ENCODE measurements at regions not wholly inside any gene's neighbourhood (a gene's known extent, or its start where the extent isn't known, plus 50 kb on each side); places are given as distances from the start of the nearest gene placed in this dataset.
"Not testable (repeated sequence)": the region's sequence is repeated elsewhere in the genome, so short reads cannot be mapped to it uniquely, and the experiment has no call there.

DNA sequence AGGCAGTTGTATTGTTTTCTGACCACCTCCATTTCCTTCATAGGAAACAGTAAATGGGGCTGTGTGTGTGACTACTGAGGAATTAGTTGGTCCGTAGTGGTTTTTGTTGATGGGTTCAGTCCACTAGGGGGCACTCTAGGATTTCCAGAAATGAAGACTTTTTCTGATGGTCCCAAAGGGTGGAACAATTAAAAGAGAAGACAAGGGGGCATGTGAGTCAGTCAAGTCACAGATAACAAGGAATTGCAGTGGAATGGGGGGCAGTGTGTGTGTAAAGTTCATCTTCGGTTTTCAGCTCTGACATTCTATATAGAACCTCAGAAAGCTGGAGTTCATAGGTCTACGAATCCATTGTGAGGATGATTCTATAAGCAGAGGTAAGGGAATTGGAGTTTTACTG is 186.6 kb upstream of the OR4E1 start:
- no peak for ATAC-seq
- TF ChIP-seq ARNTL (CRISPR knock-in tag; IDR thresholded peaks at IDR 0.05; ENCODE audit: borderline replicate concordance, low read depth) (no peak), PPARA (CRISPR knock-in tag; IDR thresholded peaks at IDR 0.05; ENCODE audit: borderline replicate concordance) (no peak)
- TF ChIP-seq, protein P1, sequence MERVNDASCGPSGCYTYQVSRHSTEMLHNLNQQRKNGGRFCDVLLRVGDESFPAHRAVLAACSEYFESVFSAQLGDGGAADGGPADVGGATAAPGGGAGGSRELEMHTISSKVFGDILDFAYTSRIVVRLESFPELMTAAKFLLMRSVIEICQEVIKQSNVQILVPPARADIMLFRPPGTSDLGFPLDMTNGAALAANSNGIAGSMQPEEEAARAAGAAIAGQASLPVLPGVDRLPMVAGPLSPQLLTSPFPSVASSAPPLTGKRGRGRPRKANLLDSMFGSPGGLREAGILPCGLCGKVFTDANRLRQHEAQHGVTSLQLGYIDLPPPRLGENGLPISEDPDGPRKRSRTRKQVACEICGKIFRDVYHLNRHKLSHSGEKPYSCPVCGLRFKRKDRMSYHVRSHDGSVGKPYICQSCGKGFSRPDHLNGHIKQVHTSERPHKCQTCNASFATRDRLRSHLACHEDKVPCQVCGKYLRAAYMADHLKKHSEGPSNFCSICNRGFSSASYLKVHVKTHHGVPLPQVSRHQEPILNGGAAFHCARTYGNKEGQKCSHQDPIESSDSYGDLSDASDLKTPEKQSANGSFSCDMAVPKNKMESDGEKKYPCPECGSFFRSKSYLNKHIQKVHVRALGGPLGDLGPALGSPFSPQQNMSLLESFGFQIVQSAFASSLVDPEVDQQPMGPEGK (CRISPR knock-in tag; IDR thresholded peaks at IDR 0.05; ENCODE audit: borderline replicate concordance) = no peak

DNA sequence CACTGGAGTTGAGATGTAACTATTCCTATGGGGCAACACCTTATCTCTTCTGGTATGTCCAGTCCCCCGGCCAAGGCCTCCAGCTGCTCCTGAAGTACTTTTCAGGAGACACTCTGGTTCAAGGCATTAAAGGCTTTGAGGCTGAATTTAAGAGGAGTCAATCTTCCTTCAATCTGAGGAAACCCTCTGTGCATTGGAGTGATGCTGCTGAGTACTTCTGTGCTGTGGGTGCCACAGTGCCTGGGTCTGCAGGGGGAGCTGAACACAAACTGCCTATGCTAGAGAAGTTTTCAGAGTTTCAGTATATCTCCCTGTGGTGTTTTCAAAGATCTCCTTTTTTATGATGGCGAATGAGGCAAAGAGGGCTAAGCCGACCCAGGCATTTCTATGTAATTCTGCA is 179.2 kb upstream of the OR4E1 start:
- TF ChIP-seq, protein P2, sequence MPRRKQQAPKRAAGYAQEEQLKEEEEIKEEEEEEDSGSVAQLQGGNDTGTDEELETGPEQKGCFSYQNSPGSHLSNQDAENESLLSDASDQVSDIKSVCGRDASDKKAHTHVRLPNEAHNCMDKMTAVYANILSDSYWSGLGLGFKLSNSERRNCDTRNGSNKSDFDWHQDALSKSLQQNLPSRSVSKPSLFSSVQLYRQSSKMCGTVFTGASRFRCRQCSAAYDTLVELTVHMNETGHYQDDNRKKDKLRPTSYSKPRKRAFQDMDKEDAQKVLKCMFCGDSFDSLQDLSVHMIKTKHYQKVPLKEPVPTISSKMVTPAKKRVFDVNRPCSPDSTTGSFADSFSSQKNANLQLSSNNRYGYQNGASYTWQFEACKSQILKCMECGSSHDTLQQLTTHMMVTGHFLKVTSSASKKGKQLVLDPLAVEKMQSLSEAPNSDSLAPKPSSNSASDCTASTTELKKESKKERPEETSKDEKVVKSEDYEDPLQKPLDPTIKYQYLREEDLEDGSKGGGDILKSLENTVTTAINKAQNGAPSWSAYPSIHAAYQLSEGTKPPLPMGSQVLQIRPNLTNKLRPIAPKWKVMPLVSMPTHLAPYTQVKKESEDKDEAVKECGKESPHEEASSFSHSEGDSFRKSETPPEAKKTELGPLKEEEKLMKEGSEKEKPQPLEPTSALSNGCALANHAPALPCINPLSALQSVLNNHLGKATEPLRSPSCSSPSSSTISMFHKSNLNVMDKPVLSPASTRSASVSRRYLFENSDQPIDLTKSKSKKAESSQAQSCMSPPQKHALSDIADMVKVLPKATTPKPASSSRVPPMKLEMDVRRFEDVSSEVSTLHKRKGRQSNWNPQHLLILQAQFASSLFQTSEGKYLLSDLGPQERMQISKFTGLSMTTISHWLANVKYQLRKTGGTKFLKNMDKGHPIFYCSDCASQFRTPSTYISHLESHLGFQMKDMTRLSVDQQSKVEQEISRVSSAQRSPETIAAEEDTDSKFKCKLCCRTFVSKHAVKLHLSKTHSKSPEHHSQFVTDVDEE (CRISPR knock-in tag; IDR thresholded peaks at IDR 0.05) = no peak
- TF ChIP-seq TOX (CRISPR knock-in tag; IDR thresholded peaks at IDR 0.05; ENCODE audit: borderline replicate concordance) (no peak), CSDC2 (CRISPR knock-in tag; IDR thresholded peaks at IDR 0.05) (no peak), ESRRG (CRISPR knock-in tag; IDR thresholded peaks at IDR 0.05) (no peak), ZNF565 (CRISPR knock-in tag; conservative IDR thresholded peaks at IDR 0.05; ENCODE audit: low read depth) (no peak), ISL1 (CRISPR knock-in tag; IDR thresholded peaks at IDR 0.05) (no peak), SNAI2 (CRISPR knock-in tag; IDR thresholded peaks at IDR 0.05) (no peak)

GRCh38 chr14:21852061-21852664 is 178.5 kb upstream of the OR4E1 start:
- no peak for TF ChIP-seq PPARA (CRISPR knock-in tag; IDR thresholded peaks at IDR 0.05; ENCODE audit: borderline replicate concordance)
- no peak for TF ChIP-seq ZNF70 (CRISPR knock-in tag; IDR thresholded peaks at IDR 0.05)
- no peak for TF ChIP-seq ESRRG (CRISPR knock-in tag; IDR thresholded peaks at IDR 0.05)
- no peak for TF ChIP-seq TCF4 (CRISPR knock-in tag; IDR thresholded peaks at IDR 0.05; ENCODE audit: borderline replicate concordance)
- no peak for TF ChIP-seq ZNF8 (CRISPR knock-in tag; IDR thresholded peaks at IDR 0.05)
- TF ChIP-seq, protein P2 (CRISPR knock-in tag; IDR thresholded peaks at IDR 0.05) = no peak
- TF ChIP-seq OSR1 (CRISPR knock-in tag; IDR thresholded peaks at IDR 0.05) = no peak
- no peak for TF ChIP-seq TOX (CRISPR knock-in tag; IDR thresholded peaks at IDR 0.05; ENCODE audit: borderline replicate concordance)
- TF ChIP-seq BACH2 (CRISPR knock-in tag; IDR thresholded peaks at IDR 0.05; ENCODE audit: borderline replicate concordance) = no peak
- no peak for TF ChIP-seq RARB (CRISPR knock-in tag; IDR thresholded peaks at IDR 0.05)
- TF ChIP-seq CSDC2 (CRISPR knock-in tag; IDR thresholded peaks at IDR 0.05) = no peak
- TF ChIP-seq, protein P3, sequence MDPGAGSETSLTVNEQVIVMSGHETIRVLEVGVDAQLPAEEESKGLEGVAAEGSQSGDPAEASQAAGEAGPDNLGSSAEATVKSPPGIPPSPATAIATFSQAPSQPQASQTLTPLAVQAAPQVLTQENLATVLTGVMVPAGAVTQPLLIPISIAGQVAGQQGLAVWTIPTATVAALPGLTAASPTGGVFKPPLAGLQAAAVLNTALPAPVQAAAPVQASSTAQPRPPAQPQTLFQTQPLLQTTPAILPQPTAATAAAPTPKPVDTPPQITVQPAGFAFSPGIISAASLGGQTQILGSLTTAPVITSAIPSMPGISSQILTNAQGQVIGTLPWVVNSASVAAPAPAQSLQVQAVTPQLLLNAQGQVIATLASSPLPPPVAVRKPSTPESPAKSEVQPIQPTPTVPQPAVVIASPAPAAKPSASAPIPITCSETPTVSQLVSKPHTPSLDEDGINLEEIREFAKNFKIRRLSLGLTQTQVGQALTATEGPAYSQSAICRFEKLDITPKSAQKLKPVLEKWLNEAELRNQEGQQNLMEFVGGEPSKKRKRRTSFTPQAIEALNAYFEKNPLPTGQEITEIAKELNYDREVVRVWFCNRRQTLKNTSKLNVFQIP (CRISPR knock-in tag; IDR thresholded peaks at IDR 0.05; ENCODE audit: borderline replicate concordance, low read depth) = no peak
- TF ChIP-seq ZFP3 (CRISPR knock-in tag; IDR thresholded peaks at IDR 0.05) = no peak
- no peak for TF ChIP-seq CREB5 (CRISPR knock-in tag; IDR thresholded peaks at IDR 0.05; ENCODE audit: low read depth)
- ATAC-seq = peak; percentile 74

More for the DNA sequence above, 179.2 kb upstream of the OR4E1 start:
- no peak for ATAC-seq

DNA sequence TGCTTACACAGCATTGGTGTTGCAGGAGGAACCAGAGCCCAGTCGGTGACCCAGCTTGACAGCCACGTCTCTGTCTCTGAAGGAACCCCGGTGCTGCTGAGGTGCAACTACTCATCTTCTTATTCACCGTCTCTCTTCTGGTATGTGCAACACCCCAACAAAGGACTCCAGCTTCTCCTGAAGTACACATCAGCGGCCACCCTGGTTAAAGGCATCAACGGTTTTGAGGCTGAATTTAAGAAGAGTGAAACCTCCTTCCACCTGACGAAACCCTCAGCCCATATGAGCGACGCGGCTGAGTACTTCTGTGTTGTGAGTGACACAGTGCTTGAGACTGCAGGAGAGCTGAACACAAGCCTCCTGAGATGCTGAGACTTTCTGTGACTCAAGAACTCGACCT is 173.3 kb upstream of the OR4E1 start:
- ATAC-seq = not testable (repeated sequence)
